ENCODE measurements at regions not wholly inside any gene's neighbourhood (a gene's known extent, or its start where the extent isn't known, plus 50 kb on each side); places are given as distances from the start of the nearest gene placed in this dataset.

DNA sequence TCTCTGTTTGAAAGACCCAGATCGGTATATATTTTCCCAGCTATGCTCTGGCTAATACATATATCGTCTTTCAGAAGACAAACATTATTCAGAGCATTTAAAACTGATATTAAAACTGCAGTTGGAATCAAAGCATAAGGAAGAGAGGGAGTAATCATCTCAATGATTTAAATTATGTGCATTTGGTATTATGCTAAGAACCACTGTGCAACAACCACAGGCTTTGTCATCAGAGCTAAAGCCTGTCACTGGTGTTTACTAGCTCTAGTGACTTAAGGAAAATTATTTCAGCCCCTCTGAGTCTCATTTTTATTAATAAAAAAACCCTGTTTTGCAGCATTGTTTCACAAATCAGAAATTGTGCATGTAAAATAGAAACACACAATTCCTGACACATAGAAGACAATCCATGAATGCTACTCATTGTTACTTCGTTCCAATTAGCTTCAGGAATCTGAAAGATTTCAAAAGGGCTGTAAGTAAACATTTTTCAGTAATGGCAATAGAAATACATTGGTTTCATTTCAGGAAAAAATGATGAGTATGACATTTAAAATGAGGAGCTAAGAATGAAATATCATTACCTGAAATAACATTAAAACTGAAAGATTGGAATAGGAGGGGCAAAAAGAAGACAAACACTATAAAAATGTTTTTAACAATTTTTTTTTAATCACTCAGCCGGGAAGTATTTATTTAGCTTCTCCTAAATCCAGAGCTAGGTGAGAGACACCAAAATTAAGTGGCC, 136.5 kb upstream of the ADAMTS18 start:
- Histone ChIP-seq H3K4me3 (ENCODE audit: low read length in 2 of 2) (no peak overlapping the region), H3K36me3 (ENCODE audit: control insufficient read depth in 2 of 2, insufficient read depth in 2 of 2, low read length in 2 of 2) (no peaks in the 10 kb centered on the region), H3K27ac (ENCODE audit: low read length) (no peak overlapping the region), H3K27me3 (ENCODE audit: control insufficient read depth in 1 of 2, insufficient read depth in 2 of 2, low read length in 2 of 2) (peaks cover 0 to 3% of the 10 kb centered on the region in 2 donors), H3K4me1 (ENCODE audit: control insufficient read depth, insufficient read depth, low read length) (no peaks in the 10 kb centered on the region), H3K9ac (ENCODE audit: low read length in 2 of 2) (no peak overlapping the region), H3K9me3 (ENCODE audit: control insufficient read depth in 2 of 2, low read length in 2 of 2) (no peaks in the 10 kb centered on the region)

DNA sequence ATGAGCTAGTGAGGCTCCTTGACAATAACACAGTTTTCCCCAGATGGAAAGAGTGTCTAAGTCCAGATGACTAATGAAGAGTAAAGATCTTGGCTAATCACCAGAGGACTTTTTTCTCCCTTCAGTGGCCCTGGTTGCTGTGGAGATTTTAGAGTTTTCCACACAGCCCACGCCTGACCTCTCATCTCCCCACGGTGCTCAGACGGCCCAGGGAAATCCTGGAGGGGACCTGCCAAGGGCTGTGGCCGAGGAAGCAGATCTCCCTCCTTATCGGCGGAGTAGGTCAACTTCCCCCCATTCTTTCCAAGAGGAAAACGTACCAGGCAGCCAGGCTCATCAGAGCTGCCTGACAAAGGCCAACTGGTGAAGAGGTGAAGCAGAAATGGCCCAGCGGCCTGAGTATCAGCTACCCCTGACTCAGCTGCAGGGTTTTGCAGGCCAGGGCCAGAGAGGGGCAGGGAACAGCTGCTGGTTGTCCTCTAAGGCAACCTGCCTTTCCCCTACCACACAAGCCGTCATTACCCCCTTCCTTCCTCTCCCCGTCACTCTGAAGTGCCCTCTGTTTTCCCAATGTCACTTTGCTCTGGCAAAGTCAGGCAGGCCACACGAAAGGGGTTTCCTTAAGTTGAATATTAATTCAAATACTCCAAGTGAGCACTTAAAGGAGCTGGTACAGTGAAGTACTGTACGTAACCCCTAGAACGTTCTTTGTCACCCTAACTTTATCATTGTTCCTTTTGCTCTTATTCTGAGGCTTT, 140.2 kb upstream of the ADAMTS18 start:
- Histone ChIP-seq H3K9ac (ENCODE audit: low read length in 2 of 2) (no peak overlapping the region), H3K9me3 (ENCODE audit: control insufficient read depth in 2 of 2, low read length in 2 of 2) (peaks cover 0 to 3% of the 10 kb centered on the region in 2 donors), H3K4me3 (ENCODE audit: low read length in 2 of 2) (no peak overlapping the region), H3K27me3 (ENCODE audit: control insufficient read depth in 1 of 2, insufficient read depth in 2 of 2, low read length in 2 of 2) (peaks cover 0 to 2% of the 10 kb centered on the region in 2 donors), H3K27ac (ENCODE audit: low read length) (no peak overlapping the region), H3K4me1 (ENCODE audit: control insufficient read depth, insufficient read depth, low read length) (no peaks in the 10 kb centered on the region), H3K36me3 (ENCODE audit: control insufficient read depth in 2 of 2, insufficient read depth in 2 of 2, low read length in 2 of 2) (no peaks in the 10 kb centered on the region)

DNA sequence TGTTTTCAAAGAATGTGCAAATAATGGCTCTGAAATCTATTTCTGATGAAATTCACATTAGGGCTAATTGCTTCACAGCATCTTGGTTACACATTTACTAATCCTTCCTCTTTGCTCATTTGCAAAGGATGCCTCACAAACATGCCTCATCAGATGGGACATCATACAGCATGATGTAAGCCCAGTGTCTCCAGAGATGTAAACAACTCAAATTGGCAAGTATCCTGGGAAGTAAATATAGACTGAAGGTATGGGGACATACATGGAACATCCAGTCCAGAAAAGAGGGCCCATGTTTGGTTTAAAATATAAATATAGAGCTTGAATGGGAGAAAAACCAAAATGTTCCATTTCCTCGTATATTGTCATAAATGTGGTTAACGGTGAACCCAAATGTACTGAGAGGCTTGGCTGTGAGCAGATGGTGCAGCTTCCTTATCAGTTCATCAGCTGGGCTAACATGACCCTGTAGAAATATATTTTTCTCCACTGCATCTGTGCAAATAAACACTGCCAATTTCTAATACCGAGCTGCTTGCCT, 142.9 kb upstream of the NUDT7 start:
- Histone ChIP-seq H3K27me3 (ENCODE audit: control insufficient read depth in 1 of 2, insufficient read depth in 2 of 2, low read length in 2 of 2) (peaks cover 0 to 3% of the 10 kb centered on the region in 2 donors), H3K4me1 (ENCODE audit: control insufficient read depth, insufficient read depth, low read length) (no peaks in the 10 kb centered on the region), H3K9me3 (ENCODE audit: control insufficient read depth in 2 of 2, low read length in 2 of 2) (peaks cover 0 to 3% of the 10 kb centered on the region in 2 donors), H3K4me3 (ENCODE audit: low read length in 2 of 2) (no peak overlapping the region), H3K9ac (ENCODE audit: low read length in 2 of 2) (no peak overlapping the region), H3K27ac (ENCODE audit: low read length) (no peak overlapping the region), H3K36me3 (ENCODE audit: control insufficient read depth in 2 of 2, insufficient read depth in 2 of 2, low read length in 2 of 2) (no peaks in the 10 kb centered on the region)

DNA sequence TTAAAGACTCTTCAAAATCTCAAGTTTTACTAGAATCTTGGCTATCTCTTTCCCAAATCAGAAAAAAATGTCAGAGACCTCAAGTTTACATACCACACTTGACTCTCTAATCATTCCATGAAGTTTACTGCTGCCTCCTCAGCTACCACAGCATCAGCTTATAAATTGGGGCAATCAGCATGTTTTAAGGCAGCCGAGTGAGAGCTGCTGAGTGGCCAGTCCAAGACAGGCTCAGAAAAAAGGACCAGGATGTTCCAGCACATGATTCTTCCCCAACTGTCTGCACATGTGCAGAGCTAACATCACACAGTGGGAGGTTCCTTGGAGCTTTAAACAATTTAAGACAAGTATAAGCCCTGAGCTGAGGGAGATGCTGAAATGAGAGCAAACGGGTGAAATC, 140.6 kb upstream of the NUDT7 start:
- Histone ChIP-seq H3K4me1 (ENCODE audit: control insufficient read depth, insufficient read depth, low read length) (no peaks in the 10 kb centered on the region), H3K9me3 (ENCODE audit: control insufficient read depth in 2 of 2, low read length in 2 of 2) (peaks cover 0 to 3% of the 10 kb centered on the region in 2 donors), H3K27ac (ENCODE audit: low read length) (no peak overlapping the region), H3K36me3 (ENCODE audit: control insufficient read depth in 2 of 2, insufficient read depth in 2 of 2, low read length in 2 of 2) (no peaks in the 10 kb centered on the region), H3K4me3 (ENCODE audit: low read length in 2 of 2) (no peak overlapping the region), H3K27me3 (ENCODE audit: control insufficient read depth in 1 of 2, insufficient read depth in 2 of 2, low read length in 2 of 2) (peaks cover 0 to 3% of the 10 kb centered on the region in 2 donors), H3K9ac (ENCODE audit: low read length in 2 of 2) (no peak overlapping the region)

DNA sequence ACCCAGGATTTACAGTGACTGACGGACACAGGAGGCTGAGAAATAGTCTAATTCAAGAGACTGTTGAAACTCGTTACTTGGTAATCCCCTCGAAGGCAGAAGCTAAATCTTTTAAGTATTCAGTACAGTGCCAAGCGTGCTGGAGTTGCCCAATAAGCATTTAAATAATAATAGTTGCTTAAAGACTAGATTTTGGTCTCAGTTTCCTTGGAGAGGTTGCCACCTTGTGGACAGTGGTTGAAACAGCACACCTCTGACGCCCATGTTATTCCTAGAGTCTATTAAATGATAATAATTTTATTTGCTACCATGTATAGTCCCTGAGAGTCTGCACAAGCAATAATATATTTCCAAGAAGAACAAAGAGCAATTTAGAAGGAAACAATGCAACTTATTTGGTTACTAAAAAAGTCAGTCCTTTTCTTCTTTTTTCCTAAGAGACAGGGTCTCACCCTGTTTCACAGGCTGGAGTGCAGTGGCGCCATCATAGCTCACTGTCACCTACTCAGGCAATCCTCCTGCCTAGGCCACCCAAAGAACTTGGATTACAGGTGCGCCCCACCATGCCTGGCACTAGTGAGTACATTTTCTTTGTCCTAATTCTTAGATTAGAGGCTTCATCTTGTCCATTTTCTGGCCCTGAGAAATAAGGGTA, 138.0 kb upstream of the NUDT7 start:
- Histone ChIP-seq H3K4me3 (ENCODE audit: low read length in 2 of 2) (no peak overlapping the region), H3K36me3 (ENCODE audit: control insufficient read depth in 2 of 2, insufficient read depth in 2 of 2, low read length in 2 of 2) (no peaks in the 10 kb centered on the region), H3K4me1 (ENCODE audit: control insufficient read depth, insufficient read depth, low read length) (no peaks in the 10 kb centered on the region), H3K27ac (ENCODE audit: low read length) (no peak overlapping the region), H3K27me3 (ENCODE audit: control insufficient read depth in 1 of 2, insufficient read depth in 2 of 2, low read length in 2 of 2) (peaks cover 0 to 5% of the 10 kb centered on the region in 2 donors), H3K9ac (ENCODE audit: low read length in 2 of 2) (no peak overlapping the region), H3K9me3 (ENCODE audit: control insufficient read depth in 2 of 2, low read length in 2 of 2) (no peaks in the 10 kb centered on the region)

DNA sequence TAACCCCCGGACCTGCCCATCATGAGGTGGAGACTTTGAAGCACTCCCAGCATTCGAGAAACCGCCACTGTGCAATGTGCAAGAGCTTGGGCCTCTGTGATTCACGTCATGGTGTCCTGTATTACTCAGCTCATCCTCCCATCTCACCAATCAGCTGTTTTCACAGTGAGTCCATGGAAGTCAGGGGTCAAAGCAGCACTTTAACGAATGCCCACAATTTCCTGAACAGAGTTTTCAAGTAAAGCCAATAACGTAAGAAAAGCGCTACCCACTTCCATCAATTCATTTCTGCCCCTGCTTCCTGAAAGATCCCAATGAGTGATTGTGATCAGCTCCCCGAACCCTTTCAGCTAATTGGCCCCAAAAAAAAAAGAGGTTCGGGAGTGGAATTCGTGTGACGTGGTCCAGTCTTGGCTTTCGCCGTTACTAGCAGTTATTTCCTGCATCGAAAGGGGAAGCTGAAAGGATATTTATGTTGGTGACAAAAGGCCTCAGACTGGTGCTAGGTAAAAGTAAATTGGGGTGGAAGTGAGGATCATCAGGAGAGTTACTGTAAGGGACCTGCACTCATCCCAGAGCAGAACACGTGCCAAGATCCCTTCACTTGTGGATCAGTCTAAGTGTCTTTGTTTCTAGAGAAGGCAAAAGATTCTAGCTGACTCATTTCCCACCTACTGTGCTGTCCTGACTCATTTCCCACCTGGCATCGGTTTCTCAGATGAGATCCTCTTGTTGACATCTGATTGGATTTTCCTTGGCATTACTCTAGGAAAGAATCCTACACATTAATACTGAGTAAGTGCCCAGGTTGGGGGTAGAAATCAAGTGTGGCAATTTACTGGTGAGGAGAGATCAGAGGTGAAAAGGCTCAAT, 136.7 kb upstream of the NUDT7 start:
- H3K4me3 ChIP-seq (ENCODE audit: low read length in 2 of 2): no peak overlapping the region
- no peaks in the 10 kb centered on the region for H3K36me3 ChIP-seq (ENCODE audit: control insufficient read depth in 2 of 2, insufficient read depth in 2 of 2, low read length in 2 of 2)
- H3K27ac ChIP-seq (ENCODE audit: low read length): no peak overlapping the region
- H3K4me1 ChIP-seq (ENCODE audit: control insufficient read depth, insufficient read depth, low read length): no peaks in the 10 kb centered on the region
- peaks cover 0 to 5% of the 10 kb centered on the region in 2 donors for H3K27me3 ChIP-seq (ENCODE audit: control insufficient read depth in 1 of 2, insufficient read depth in 2 of 2, low read length in 2 of 2)
- H3K9ac ChIP-seq (ENCODE audit: low read length in 2 of 2): no peak overlapping the region
- H3K9me3 ChIP-seq (ENCODE audit: control insufficient read depth in 2 of 2, low read length in 2 of 2): no peaks in the 10 kb centered on the region

DNA sequence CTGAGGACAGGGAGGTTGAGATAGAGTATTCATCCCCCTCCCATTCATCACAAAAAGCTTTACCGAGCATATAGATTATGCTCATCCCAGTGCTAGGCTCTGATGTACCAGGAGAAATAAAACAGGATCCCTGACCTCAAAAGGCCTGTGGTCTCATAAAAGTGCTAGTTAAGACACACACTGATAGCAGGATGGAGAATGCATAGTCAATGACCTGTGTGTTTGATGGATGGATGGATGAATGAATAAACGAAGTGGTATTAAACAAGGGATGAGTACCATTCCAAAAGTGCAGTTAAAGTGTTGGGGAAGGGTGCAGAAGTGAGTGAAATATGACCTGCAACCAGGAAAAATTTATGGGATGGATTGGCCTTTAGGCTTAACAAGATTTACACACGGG, 133.9 kb upstream of the NUDT7 start:
- Histone ChIP-seq H3K4me3 (ENCODE audit: low read length in 2 of 2) (no peak overlapping the region), H3K27me3 (ENCODE audit: control insufficient read depth in 1 of 2, insufficient read depth in 2 of 2, low read length in 2 of 2) (peaks cover 0 to 2% of the 10 kb centered on the region in 2 donors), H3K27ac (ENCODE audit: low read length) (no peak overlapping the region), H3K36me3 (ENCODE audit: control insufficient read depth in 2 of 2, insufficient read depth in 2 of 2, low read length in 2 of 2) (no peaks in the 10 kb centered on the region), H3K9me3 (ENCODE audit: control insufficient read depth in 2 of 2, low read length in 2 of 2) (no peaks in the 10 kb centered on the region), H3K4me1 (ENCODE audit: control insufficient read depth, insufficient read depth, low read length) (no peaks in the 10 kb centered on the region), H3K9ac (ENCODE audit: low read length in 2 of 2) (no peak overlapping the region)

DNA sequence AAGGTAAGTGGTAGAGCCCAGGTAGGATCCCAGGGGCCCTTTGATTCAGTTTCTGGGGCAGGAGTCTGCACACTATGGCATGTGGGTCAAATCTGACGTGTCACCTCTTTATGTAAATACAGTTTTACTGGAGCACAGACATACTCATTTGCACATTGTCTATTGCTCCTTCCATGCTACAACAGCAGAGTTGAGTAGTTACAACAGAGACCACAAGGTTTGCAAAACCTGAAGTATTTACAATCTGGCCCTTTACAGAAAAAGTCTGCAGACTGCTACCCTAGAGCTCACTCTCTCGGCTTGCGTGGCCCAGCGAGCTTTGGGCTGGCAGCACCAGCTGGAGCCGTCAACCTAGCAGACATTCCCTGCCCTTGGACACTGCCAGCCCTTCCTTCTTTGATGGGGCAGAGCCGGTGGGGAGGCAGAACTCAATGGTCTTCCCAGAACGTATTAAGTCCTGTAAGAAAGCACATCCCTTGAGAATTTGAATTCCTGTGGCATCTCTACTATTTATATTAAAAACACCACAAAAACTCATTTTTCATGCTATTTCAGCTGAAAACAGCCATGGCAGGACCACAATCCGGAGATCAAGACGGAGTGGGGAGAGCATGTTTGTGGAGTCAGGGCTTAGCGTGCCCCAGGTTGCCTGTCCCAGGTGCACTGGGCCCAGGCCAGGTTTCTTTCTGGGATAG, 133.1 kb upstream of the NUDT7 start:
- H3K4me1 ChIP-seq (ENCODE audit: control insufficient read depth, insufficient read depth, low read length): no peaks in the 10 kb centered on the region
- peaks cover 0 to 2% of the 10 kb centered on the region in 2 donors for H3K27me3 ChIP-seq (ENCODE audit: control insufficient read depth in 1 of 2, insufficient read depth in 2 of 2, low read length in 2 of 2)
- no peak overlapping the region for H3K9ac ChIP-seq (ENCODE audit: low read length in 2 of 2)
- no peak overlapping the region for H3K4me3 ChIP-seq (ENCODE audit: low read length in 2 of 2)
- no peak overlapping the region for H3K27ac ChIP-seq (ENCODE audit: low read length)
- H3K36me3 ChIP-seq (ENCODE audit: control insufficient read depth in 2 of 2, insufficient read depth in 2 of 2, low read length in 2 of 2): no peaks in the 10 kb centered on the region
- H3K9me3 ChIP-seq (ENCODE audit: control insufficient read depth in 2 of 2, low read length in 2 of 2): no peaks in the 10 kb centered on the region

DNA sequence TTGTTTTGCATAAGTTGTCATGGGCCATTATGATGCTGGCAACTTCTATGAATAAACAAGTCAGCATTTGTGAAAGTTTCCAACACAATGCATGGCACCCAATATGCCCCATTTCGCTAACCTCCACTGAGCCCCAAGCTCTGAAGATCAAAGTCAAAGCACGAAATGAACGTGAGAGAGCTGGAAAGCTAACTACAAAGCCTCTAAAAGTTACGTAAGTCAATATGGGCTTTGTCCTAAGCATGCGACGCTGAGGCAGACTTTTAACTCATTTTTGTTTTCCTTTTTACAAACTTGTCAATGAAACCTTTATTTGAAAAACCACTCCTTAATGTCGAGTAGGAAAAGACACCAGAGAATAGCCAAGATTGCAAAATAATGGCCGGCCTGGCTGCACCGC, 131.6 kb upstream of the NUDT7 start:
- no peaks in the 10 kb centered on the region for H3K9me3 ChIP-seq (ENCODE audit: control insufficient read depth in 2 of 2, low read length in 2 of 2)
- no peaks in the 10 kb centered on the region for H3K36me3 ChIP-seq (ENCODE audit: control insufficient read depth in 2 of 2, insufficient read depth in 2 of 2, low read length in 2 of 2)
- H3K27ac ChIP-seq (ENCODE audit: low read length): no peak overlapping the region
- peaks cover 0 to 2% of the 10 kb centered on the region in 2 donors for H3K27me3 ChIP-seq (ENCODE audit: control insufficient read depth in 1 of 2, insufficient read depth in 2 of 2, low read length in 2 of 2)
- no peaks in the 10 kb centered on the region for H3K4me1 ChIP-seq (ENCODE audit: control insufficient read depth, insufficient read depth, low read length)
- no peak overlapping the region for H3K9ac ChIP-seq (ENCODE audit: low read length in 2 of 2)
- H3K4me3 ChIP-seq (ENCODE audit: low read length in 2 of 2): no peak overlapping the region
